ENCODE measurements at regions not wholly inside any gene's neighbourhood (a gene's known extent, or its start where the extent isn't known, plus 50 kb on each side); places are given as distances from the start of the nearest gene placed in this dataset.

GRCh38 chr4:123346330-123346940 lies 50.2 kb upstream of the SPRY1 start:
- no peak for TF ChIP-seq CTCF (IDR thresholded peaks at IDR 0.05 in 8 of 11, conservative IDR thresholded peaks at IDR 0.05 in 3 of 11)
- TF ChIP-seq POLR2AphosphoS5 (IDR thresholded peaks at IDR 0.05) = no peak
- no peak for TF ChIP-seq POLR2A (IDR thresholded peaks at IDR 0.05)

Measured in spleen (tissue), 7 donors.